ENCODE measurements at regions not wholly inside any gene's neighbourhood (a gene's known extent, or its start where the extent isn't known, plus 50 kb on each side); places are given as distances from the start of the nearest gene placed in this dataset.

- TF ChIP-seq CTCF (tag by site-specific recombination; IDR thresholded peaks at IDR 0.05) (no peak), ZNF610 (tag by site-specific recombination; IDR thresholded peaks at IDR 0.05; ENCODE audit: borderline replicate concordance) (no peak), KLF10 (tag by site-specific recombination; IDR thresholded peaks at IDR 0.05) (no peak), ZNF274 (IDR thresholded peaks at IDR 0.05; ENCODE audit: low read length) (no peak), ZNF274 (tag by site-specific recombination; IDR thresholded peaks at IDR 0.05; ENCODE audit: borderline replicate concordance) (no peak), ZNF175 (tag by site-specific recombination; IDR thresholded peaks at IDR 0.05) (no peak)
These were observed 183.0 kb downstream of the RFC3 start for GRCh38 chr13:34000955-34001354.
